Panc1 (cell line): ENCODE measurements at regions not wholly inside any gene's neighbourhood (a gene's known extent, or its start where the extent isn't known, plus 50 kb on each side); places are given as distances from the start of the nearest gene placed in this dataset.

ENCODE experiments used
- SIN3A ChIP-seq: IDR thresholded peaks from 2 replicates; pipeline ENCODE4 v1.6.1; 2012; ENCODE audit warnings: low read depth, mild to moderate bottlenecking, low read length, moderate library complexity, borderline replicate concordance; ENCODE audit not compliant: insufficient read depth
- TF ChIP-seq, protein P1 (sequence below): fragments of 450-650 bp; IDR thresholded peaks from 2 replicates; pipeline ENCODE4 v1.5.1; 2017; ENCODE audit warnings: mild to moderate bottlenecking
- TF ChIP-seq, protein P2 (sequence below), 2 experiments: IDR thresholded peaks; 2 replicates each; pipeline ENCODE4 v1.6.1; 2011 to 2012; ENCODE audit warnings: low read depth in 2 of 2, control low read depth in 1 of 2, low read length in 1 of 2, mild to moderate bottlenecking in 1 of 2, moderate library complexity in 1 of 2; ENCODE audit not compliant: insufficient read depth in 1 of 2

DNA sequence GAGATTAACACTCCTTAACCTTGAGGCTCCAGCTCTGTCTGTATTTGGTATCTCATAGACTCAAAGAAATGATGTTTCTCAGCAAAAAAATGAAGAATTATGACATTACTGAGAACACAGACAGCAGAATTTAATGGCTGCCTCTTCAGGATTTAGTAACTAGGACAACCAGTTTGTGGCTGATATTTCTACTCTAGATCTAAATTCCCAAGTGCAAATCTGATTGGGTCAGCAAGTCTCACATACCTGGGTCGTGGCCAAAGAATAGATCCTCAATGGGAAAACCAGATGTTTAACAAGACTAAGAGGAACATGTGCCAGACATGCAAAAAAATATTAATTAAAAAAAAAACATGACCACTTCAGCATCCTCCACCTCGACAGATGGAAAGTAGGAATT, 608.9 kb downstream of the DTWD2 start:
- TF ChIP-seq, protein P1, sequence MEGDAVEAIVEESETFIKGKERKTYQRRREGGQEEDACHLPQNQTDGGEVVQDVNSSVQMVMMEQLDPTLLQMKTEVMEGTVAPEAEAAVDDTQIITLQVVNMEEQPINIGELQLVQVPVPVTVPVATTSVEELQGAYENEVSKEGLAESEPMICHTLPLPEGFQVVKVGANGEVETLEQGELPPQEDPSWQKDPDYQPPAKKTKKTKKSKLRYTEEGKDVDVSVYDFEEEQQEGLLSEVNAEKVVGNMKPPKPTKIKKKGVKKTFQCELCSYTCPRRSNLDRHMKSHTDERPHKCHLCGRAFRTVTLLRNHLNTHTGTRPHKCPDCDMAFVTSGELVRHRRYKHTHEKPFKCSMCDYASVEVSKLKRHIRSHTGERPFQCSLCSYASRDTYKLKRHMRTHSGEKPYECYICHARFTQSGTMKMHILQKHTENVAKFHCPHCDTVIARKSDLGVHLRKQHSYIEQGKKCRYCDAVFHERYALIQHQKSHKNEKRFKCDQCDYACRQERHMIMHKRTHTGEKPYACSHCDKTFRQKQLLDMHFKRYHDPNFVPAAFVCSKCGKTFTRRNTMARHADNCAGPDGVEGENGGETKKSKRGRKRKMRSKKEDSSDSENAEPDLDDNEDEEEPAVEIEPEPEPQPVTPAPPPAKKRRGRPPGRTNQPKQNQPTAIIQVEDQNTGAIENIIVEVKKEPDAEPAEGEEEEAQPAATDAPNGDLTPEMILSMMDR, result no peak
- TF ChIP-seq, protein P2, sequence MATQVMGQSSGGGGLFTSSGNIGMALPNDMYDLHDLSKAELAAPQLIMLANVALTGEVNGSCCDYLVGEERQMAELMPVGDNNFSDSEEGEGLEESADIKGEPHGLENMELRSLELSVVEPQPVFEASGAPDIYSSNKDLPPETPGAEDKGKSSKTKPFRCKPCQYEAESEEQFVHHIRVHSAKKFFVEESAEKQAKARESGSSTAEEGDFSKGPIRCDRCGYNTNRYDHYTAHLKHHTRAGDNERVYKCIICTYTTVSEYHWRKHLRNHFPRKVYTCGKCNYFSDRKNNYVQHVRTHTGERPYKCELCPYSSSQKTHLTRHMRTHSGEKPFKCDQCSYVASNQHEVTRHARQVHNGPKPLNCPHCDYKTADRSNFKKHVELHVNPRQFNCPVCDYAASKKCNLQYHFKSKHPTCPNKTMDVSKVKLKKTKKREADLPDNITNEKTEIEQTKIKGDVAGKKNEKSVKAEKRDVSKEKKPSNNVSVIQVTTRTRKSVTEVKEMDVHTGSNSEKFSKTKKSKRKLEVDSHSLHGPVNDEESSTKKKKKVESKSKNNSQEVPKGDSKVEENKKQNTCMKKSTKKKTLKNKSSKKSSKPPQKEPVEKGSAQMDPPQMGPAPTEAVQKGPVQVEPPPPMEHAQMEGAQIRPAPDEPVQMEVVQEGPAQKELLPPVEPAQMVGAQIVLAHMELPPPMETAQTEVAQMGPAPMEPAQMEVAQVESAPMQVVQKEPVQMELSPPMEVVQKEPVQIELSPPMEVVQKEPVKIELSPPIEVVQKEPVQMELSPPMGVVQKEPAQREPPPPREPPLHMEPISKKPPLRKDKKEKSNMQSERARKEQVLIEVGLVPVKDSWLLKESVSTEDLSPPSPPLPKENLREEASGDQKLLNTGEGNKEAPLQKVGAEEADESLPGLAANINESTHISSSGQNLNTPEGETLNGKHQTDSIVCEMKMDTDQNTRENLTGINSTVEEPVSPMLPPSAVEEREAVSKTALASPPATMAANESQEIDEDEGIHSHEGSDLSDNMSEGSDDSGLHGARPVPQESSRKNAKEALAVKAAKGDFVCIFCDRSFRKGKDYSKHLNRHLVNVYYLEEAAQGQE (IDR thresholded peaks at IDR 0.05; ENCODE audit: insufficient read depth in 1 of 2, low read depth in 2 of 2, low read length in 1 of 2), result no peak
- TF ChIP-seq SIN3A, result no peak
